ENCODE measurements at regions not wholly inside any gene's neighbourhood (a gene's known extent, or its start where the extent isn't known, plus 50 kb on each side); places are given as distances from the start of the nearest gene placed in this dataset.

DNA sequence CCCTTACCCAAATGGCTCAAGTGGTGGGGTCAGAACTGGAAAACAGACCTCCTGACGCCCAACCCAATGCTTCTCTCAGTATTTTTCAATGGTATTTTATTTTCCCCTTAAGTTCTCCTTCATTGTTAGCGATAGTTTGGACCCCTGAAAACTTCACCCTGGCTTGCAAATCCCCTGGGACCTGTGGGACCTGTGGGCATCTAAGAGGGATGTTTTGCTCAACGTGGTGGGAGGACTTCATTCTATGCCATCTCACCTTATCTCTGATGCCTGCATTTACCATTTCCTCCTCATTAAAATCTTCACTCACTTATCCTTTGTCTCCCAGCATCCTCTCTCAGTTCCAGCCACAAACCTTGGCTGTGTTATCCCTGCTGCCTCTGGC lies 59.4 kb upstream of the GZMB start:
- Histone ChIP-seq H3K4me3 (no peak overlapping the region), H3K4me1 (ENCODE audit: low read depth) (peaks cover 8% of the 10 kb centered on the region), H3K27me3 (no peaks in the 10 kb centered on the region), H3K9me3 (ENCODE audit: low read depth) (no peaks in the 10 kb centered on the region), H3K36me3 (no peaks in the 10 kb centered on the region), H3K27ac (no peak overlapping the region)
- no peak for DNase-seq (ENCODE audit: low read depth in 1 of 2, low spot score in 1 of 2)
- TF ChIP-seq, protein P1, sequence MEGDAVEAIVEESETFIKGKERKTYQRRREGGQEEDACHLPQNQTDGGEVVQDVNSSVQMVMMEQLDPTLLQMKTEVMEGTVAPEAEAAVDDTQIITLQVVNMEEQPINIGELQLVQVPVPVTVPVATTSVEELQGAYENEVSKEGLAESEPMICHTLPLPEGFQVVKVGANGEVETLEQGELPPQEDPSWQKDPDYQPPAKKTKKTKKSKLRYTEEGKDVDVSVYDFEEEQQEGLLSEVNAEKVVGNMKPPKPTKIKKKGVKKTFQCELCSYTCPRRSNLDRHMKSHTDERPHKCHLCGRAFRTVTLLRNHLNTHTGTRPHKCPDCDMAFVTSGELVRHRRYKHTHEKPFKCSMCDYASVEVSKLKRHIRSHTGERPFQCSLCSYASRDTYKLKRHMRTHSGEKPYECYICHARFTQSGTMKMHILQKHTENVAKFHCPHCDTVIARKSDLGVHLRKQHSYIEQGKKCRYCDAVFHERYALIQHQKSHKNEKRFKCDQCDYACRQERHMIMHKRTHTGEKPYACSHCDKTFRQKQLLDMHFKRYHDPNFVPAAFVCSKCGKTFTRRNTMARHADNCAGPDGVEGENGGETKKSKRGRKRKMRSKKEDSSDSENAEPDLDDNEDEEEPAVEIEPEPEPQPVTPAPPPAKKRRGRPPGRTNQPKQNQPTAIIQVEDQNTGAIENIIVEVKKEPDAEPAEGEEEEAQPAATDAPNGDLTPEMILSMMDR (IDR thresholded peaks at IDR 0.05; ENCODE audit: low read depth, low read length): no peak

DNA sequence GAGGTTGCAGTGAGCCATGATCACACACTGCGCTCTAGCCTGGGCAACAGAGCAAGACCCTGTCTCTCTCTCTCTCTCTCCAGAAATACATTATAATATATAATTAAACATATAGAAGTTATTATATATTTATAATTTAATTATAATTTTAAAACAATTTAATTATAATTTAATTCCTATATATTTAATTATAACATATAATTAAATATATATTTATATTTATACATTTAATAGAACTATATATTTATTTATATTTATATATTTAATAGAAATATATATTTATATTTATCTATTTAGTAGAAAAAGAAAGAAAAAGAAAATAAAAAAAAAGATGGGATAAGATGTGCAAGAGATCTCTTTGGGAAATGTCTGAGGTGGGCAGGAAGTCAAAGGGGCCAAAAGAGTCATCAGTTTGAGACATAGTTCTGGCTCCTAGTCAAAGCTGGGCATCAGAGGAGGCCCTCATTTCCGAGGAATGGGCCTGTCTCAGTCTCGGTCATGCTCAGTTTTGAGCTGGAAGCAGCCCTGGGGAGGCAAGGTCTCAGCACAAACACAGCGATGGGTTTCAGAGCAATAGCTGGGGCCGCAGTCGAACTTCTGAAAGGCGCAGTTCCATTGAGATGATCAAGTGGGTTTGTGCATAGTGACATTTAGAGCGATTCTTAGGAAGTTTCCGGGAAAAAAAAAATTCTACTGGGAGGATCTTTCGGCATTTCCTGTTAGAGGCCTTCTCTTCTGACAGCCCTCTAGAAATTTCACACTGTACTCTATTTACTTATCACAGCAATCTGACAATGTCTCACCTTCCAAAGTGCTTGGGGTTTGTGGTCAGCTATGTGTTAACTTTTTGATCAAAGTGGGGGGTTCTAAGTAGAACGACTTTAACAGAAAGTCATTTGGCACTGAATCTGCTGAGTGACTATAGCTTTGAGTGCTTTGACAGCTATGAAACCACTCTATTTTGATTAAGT lies 58.7 kb upstream of the GZMB start:
- TF ChIP-seq, protein P1 (IDR thresholded peaks at IDR 0.05; ENCODE audit: low read depth, low read length): no peak

DNA sequence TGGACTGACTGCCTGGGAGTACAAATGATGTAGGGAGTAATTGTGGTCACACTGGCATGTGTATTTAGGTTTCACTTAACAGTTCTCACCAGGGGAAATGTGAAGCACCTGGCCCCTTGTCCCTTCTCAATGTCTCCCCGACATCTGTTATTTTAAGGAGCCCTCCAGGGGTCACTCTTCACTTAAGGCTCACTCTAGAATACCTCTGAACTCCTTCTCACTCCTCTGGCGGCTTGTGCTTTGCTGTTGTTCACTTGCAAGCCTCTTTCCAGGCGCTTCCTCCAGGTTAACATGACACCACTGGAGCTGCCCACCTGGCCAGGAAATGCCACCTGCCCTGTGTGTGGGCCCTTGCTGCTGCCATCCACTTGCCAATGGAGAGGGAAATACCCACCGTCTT lies 56.5 kb upstream of the GZMB start:
- no peaks in the 10 kb centered on the region for H3K27me3 ChIP-seq
- H3K9me3 ChIP-seq (ENCODE audit: low read depth): no peaks in the 10 kb centered on the region
- no peaks in the 10 kb centered on the region for H3K36me3 ChIP-seq
- H3K4me3 ChIP-seq: no peak overlapping the region
- TF ChIP-seq, protein P1 (IDR thresholded peaks at IDR 0.05; ENCODE audit: low read depth, low read length): no peak
- H3K27ac ChIP-seq: no peak overlapping the region
- peaks cover 6% of the 10 kb centered on the region for H3K4me1 ChIP-seq (ENCODE audit: low read depth)
- no peak for DNase-seq (ENCODE audit: low read depth in 1 of 2, low spot score in 1 of 2)

More for the DNA sequence above, 58.7 kb upstream of the GZMB start:
- DNase-seq (ENCODE audit: low read depth in 1 of 2, low spot score in 1 of 2): no peak
- Histone ChIP-seq H3K9me3 (ENCODE audit: low read depth) (no peaks in the 10 kb centered on the region), H3K4me1 (ENCODE audit: low read depth) (peaks cover 8% of the 10 kb centered on the region), H3K27me3 (no peaks in the 10 kb centered on the region), H3K27ac (no peak overlapping the region), H3K4me3 (no peak overlapping the region), H3K36me3 (no peaks in the 10 kb centered on the region)

DNA sequence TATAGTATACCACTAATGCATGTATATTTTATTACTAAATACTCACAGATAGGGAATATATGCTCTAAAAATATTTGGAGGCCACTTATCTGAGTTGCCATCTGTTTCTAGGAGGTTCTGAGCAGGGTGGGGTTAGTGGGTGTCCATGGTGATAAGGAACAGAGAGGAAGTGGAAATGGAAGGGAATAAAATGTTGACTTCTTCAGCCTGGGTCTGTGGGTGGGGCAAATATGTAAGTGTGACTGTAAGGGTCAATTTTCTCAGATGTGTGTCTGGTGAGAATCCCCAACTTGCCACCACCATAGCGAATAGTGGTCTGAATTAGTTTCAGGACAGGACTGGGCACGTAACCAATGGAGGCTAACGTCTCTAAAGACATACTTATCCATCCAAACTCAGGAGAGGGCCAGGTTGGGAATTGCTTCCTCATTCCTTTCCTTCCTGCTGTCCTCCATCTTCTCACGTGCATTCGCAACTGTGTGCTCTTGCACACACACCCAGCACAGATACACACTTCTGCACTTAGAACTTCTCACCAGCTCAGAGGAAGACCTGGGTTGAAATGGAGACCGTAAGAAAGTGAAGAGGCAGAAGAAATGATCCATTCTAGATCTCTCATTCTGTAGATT lies 54.2 kb upstream of the GZMB start:
- Histone ChIP-seq H3K4me3 (no peak overlapping the region), H3K36me3 (no peaks in the 10 kb centered on the region), H3K27ac (no peak overlapping the region), H3K27me3 (peaks cover 5% of the 10 kb centered on the region), H3K4me1 (ENCODE audit: low read depth) (no peaks in the 10 kb centered on the region), H3K9me3 (ENCODE audit: low read depth) (no peaks in the 10 kb centered on the region)
- TF ChIP-seq, protein P1 (IDR thresholded peaks at IDR 0.05; ENCODE audit: low read depth, low read length): no peak
- DNase-seq (ENCODE audit: low read depth in 1 of 2, low spot score in 1 of 2): no peak
